ENCODE measurements at regions not wholly inside any gene's neighbourhood (a gene's known extent, or its start where the extent isn't known, plus 50 kb on each side); places are given as distances from the start of the nearest gene placed in this dataset.

DNA sequence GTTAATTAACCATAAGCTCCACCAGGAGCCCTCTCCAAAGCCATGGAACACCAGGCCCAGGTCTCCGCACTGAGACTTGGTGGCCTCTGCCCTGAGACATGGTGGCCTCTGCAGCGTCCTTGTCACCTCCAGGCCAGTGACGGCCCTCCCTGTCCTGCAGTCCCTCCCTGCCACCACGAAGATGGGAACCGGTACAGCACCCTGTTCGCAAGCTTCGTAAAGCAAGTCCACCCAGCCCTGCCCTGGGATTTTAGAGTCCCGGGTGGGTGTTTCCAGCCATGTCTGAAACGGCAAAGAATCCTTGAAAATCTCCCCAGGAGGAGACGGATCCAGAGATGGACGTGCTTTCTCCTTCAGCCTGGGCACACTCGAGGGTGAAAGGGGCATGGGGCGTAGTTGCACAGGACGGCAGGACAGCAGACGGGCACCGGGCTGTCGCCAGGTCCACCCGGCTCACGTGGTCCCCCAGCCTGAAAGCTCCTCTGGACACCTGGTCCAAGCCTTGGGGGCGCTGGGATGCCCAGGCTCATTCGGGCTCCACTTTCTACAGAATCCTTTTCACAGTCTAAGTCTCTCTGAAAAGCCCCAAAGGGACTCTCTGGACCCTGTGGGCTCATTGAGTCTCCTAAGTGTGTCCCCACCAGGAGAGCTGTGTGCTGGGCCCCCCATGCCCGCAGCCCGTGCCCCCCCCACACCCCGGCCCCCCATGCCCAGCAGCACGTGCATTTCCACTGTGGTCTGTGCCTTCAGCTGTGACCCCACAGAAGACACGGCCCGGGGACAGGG lies 456.2 kb downstream of the BRD1 start:
- Histone ChIP-seq H3K36me3 (ENCODE audit: control insufficient read depth, insufficient read depth, low read length) (no peaks in the 10 kb centered on the region), H3K4me1 (ENCODE audit: control insufficient read depth, insufficient read depth, low read length) (no peaks in the 10 kb centered on the region), H3K14ac (replicated peaks; ENCODE audit: low read depth, low read length) (no peak overlapping the region), H2BK20ac (ENCODE audit: low read depth, low read length) (no peak overlapping the region), H4K8ac (ENCODE audit: low read depth in 2 of 2, low read length in 2 of 2) (no peak overlapping the region), H3K9me1 (ENCODE audit: insufficient read depth, low read length) (no peaks in the 10 kb centered on the region), H3K4me3 (ENCODE audit: insufficient read depth, low read depth, low read length) (no peak overlapping the region), H2BK15ac (ENCODE audit: low read depth, low read length) (no peak overlapping the region), H2BK120ac (ENCODE audit: low read depth, low read length) (no peak overlapping the region), H2AK9ac (replicated peaks; ENCODE audit: low read depth, low read length, poor library complexity) (no peak overlapping the region), H4K91ac (ENCODE audit: insufficient read depth, low read depth, low read length) (no peak overlapping the region), H3K23ac (ENCODE audit: low read depth, low read length) (no peak overlapping the region), H3K56ac (ENCODE audit: extremely low read depth, insufficient read depth, low read length) (no peak overlapping the region), H3K79me1 (ENCODE audit: low read depth in 1 of 2, low read length in 2 of 2) (no peaks in the 10 kb centered on the region), H3K9me3 (ENCODE audit: control insufficient read depth, insufficient read depth, low read length) (peaks cover 60% of the 10 kb centered on the region), H3K18ac (ENCODE audit: low read depth, low read length) (no peak overlapping the region), H4K20me1 (ENCODE audit: insufficient read depth, low read length) (no peaks in the 10 kb centered on the region), H3K4me2 (ENCODE audit: low read depth, low read length) (no peak overlapping the region), H2BK5ac (ENCODE audit: low read depth, low read length, poor library complexity, severe bottlenecking) (no peak overlapping the region), H3K4ac (ENCODE audit: low read depth, low read length) (no peak overlapping the region), H2AFZ (replicated peaks; ENCODE audit: low read length, poor library complexity) (no peak overlapping the region), H3K9ac (ENCODE audit: low read depth, low read length) (no peak overlapping the region), H2AK5ac (ENCODE audit: low read depth, low read length) (no peak overlapping the region), H3K27me3 (ENCODE audit: control insufficient read depth, insufficient read depth, low read length) (no peaks in the 10 kb centered on the region), H4K5ac (ENCODE audit: low read depth, low read length) (no peak overlapping the region), H3K27ac (ENCODE audit: insufficient read depth, low read length) (no peak overlapping the region)
- TF ChIP-seq, protein P1, sequence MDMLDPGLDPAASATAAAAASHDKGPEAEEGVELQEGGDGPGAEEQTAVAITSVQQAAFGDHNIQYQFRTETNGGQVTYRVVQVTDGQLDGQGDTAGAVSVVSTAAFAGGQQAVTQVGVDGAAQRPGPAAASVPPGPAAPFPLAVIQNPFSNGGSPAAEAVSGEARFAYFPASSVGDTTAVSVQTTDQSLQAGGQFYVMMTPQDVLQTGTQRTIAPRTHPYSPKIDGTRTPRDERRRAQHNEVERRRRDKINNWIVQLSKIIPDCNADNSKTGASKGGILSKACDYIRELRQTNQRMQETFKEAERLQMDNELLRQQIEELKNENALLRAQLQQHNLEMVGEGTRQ (IDR thresholded peaks at IDR 0.05; ENCODE audit: low read depth, low read length), result no peak
- no peak for TF ChIP-seq ELK1 (IDR thresholded peaks at IDR 0.05; ENCODE audit: borderline replicate concordance, low read depth, low read length)
- no peak for TF ChIP-seq RCOR1 (IDR thresholded peaks at IDR 0.05; ENCODE audit: insufficient replicate concordance, low read length)
- no peak for TF ChIP-seq MAZ (IDR thresholded peaks at IDR 0.05; ENCODE audit: borderline replicate concordance, low read depth, low read length)
- TF ChIP-seq SMC3 (IDR thresholded peaks at IDR 0.05; ENCODE audit: low read depth, low read length), result no peak
- TF ChIP-seq MAFK (IDR thresholded peaks at IDR 0.05; ENCODE audit: low read depth, low read length), result no peak
- no peak for TF ChIP-seq MXI1 (IDR thresholded peaks at IDR 0.05; ENCODE audit: borderline replicate concordance, low read depth, low read length)
- no peak for TF ChIP-seq RAD21 (IDR thresholded peaks at IDR 0.05; ENCODE audit: low read length)
- no peak for TF ChIP-seq CEBPB (IDR thresholded peaks at IDR 0.05; ENCODE audit: low read depth, low read length)
- no peak for TF ChIP-seq FOS (IDR thresholded peaks at IDR 0.05; ENCODE audit: low read depth, low read length)
- TF ChIP-seq POLR2A (IDR thresholded peaks at IDR 0.05; ENCODE audit: low read depth, low read length), result no peak
- ChIA-PET CTCF (no interaction called here), POLR2A (ENCODE audit: unreplicated experiment) (no interaction called here)
- dilution Hi-C loops (cut with HindIII; ENCODE audit: low sequenced_read_pairs, unreplicated experiment), result no loop called here
- intact Hi-C loops (cut with micrococcal nuclease), result no loop called here
- in situ Hi-C loops (cut with MboI; ENCODE audit: low sequenced_read_pairs), result no loop called here
- 55% methylated on average over 14 of the region's 27 CpGs; no CpG with 5 or more reads in 1 of the 2 experiments for WGBS, 2 experiments (ENCODE audit: extremely low coverage in 2 of 2, insufficient read length in 1 of 2)
- DNase-seq, result no peak
- no TSS peak for BruUV-seq (replicated peaks)
- no peak for ATAC-seq (ENCODE audit: low read depth)

All from IMR-90 (cell line).